Activated B cell treated with CpG ODN at 0.5 μM for 24 hours (primary cell): ENCODE measurements at regions not wholly inside any gene's neighbourhood (a gene's known extent, or its start where the extent isn't known, plus 50 kb on each side); places are given as distances from the start of the nearest gene placed in this dataset.

ENCODE experiments used
- ATAC-seq: fragments of 200-7000 bp; cut with Tn5 transposase; one replicate; pipeline ENCODE4 v1.10.0; 2021; ENCODE audit warnings: low read depth, mild to moderate bottlenecking, moderate library complexity
- CTCF ChIA-PET: fragments of 350-600 bp; sonication (Branson Sonifier 250); formaldehyde crosslinking; loops from one replicate; lab custom pipeline; 2021; ENCODE audit warnings: antibody characterized with exemption; lab: Charles Lee
- POLR2A ChIA-PET: fragments of 350-600 bp; sonication (Branson Sonifier 250); formaldehyde crosslinking; loops from one replicate; lab custom pipeline; 2021; ENCODE audit warnings: antibody characterized with exemption; lab: Charles Lee
- DNase-seq: peaks from one replicate; pipeline ENCODE4 v3.0.0; 2022
- H3K27ac Mint-ChIP-seq: one replicate; pipeline ENCODE4 v1.8.0; 2020; ENCODE audit warnings: mixed read lengths
- H3K27me3 Mint-ChIP-seq: one replicate; pipeline ENCODE4 v1.8.0; 2021; ENCODE audit warnings: mixed read lengths
- H3K36me3 Mint-ChIP-seq: one replicate; pipeline ENCODE4 v1.8.0; 2021; ENCODE audit warnings: low read depth, mixed read lengths
- H3K4me1 Mint-ChIP-seq: one replicate; pipeline ENCODE4 v1.8.0; 2021; ENCODE audit warnings: mixed read lengths
- H3K4me3 Mint-ChIP-seq: one replicate; pipeline ENCODE4 v1.8.0; 2020; ENCODE audit warnings: mild to moderate bottlenecking, mixed read lengths
- H3K9me3 Mint-ChIP-seq: one replicate; pipeline ENCODE4 v1.8.0; 2020; ENCODE audit warnings: mixed read lengths
- intact Hi-C: fragments of 100-400 bp; cut with micrococcal nuclease; formaldehyde crosslinking; loops from one replicate; pipeline ENCODE4 v1.15.1; 2024
- TF ChIP-seq, protein P1 (sequence below): fragments of 200-600 bp; IDR thresholded peaks from one replicate; pipeline ENCODE4 v1.8.0; 2022; ENCODE audit warnings: antibody characterized with exemption, mild to moderate bottlenecking

DNA sequence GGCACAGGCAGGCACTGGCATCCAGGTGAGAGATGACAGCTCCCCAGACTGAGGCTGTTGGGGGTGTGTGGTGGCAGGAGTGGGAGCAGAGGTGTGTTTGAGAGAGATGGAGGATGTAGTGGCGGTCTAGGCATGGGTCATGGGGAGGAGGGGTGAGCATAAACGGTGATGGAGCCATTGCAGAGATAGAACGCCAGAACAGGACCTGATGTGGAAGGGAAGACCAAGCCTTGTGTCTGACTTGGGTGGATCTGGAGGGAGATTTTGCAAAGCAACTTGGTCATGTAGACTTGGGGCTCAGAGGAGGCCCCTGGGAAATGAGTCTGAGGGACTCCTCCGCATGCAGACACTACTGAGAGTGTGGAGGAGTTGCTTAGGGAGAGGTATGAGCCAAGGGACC, 50.0 kb upstream of the CLDN5 start:
- no peaks in the 10 kb centered on the region for H3K36me3 Mint-ChIP-seq
- DNase-seq (no peak), ATAC-seq (no peak)
- H3K27me3 Mint-ChIP-seq: peaks cover 14% of the 10 kb centered on the region
- H3K27ac Mint-ChIP-seq: no peak overlapping the region
- H3K4me1 Mint-ChIP-seq: peaks cover under 1% of the 10 kb centered on the region
- H3K4me3 Mint-ChIP-seq: no peak overlapping the region
- CTCF ChIA-PET: no interaction called here
- intact Hi-C loops: no loop called here
- TF ChIP-seq, protein P1, sequence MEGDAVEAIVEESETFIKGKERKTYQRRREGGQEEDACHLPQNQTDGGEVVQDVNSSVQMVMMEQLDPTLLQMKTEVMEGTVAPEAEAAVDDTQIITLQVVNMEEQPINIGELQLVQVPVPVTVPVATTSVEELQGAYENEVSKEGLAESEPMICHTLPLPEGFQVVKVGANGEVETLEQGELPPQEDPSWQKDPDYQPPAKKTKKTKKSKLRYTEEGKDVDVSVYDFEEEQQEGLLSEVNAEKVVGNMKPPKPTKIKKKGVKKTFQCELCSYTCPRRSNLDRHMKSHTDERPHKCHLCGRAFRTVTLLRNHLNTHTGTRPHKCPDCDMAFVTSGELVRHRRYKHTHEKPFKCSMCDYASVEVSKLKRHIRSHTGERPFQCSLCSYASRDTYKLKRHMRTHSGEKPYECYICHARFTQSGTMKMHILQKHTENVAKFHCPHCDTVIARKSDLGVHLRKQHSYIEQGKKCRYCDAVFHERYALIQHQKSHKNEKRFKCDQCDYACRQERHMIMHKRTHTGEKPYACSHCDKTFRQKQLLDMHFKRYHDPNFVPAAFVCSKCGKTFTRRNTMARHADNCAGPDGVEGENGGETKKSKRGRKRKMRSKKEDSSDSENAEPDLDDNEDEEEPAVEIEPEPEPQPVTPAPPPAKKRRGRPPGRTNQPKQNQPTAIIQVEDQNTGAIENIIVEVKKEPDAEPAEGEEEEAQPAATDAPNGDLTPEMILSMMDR: no peak
- POLR2A ChIA-PET: no interaction called here
- H3K9me3 Mint-ChIP-seq: no peaks in the 10 kb centered on the region

DNA sequence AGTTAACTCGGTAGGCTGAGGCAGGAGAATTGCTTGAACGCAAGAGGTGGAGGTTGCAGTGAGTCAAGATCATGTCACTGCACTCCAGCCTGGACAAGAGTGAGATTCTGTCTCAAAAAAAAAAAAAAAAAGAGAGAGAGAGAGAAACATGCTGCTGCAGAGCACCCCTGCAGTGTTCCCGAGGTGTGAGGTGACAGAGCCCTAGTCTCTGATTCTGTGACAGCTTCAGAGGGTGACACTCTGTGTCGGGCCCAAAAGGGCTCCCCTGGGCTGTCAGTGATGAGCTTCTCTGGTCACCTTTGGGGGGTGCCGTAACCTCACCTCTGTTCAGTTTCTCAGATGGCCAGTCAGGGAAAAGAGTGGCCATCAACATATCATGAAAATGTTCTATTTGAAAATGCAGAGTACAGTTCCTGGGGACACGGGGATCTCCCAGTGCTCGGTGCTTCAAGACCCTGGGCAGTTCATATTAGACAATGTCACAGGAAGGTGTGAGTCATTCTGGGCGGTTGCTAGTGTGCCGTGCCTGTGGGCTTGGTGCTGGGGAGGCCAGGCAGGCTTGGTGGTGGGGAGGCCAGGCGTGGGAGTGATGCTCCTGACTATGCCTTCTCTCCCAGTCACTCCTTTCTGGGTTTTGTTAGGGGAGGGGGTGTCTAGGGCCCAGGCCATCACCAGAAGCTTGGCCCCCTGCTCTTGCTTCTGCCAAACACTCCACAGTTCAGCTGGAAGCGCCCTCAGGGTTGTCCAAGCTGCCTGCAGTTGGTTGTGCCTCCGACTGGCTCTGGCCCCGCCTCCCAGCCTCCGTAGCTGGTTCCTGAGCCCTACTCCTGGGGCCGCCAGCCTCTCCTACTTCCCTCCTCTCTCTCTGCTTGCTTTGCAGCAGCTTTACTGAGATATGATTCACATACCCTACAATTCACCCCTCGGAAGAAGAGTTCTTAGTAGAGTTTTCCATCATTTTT, 52.5 kb upstream of the CLDN5 start:
- ChIA-PET POLR2A (no interaction called here), CTCF (interaction anchor here (0.7 kb wide), 1 partner anchor 53 kb away, joined by 3 read pairs; no protein-coding TSS in a partner anchor)
- Mint-ChIP-seq H3K4me1 (peaks cover 13% of the 10 kb centered on the region), H3K36me3 (no peaks in the 10 kb centered on the region), H3K4me3 (no peak overlapping the region), H3K27ac (no peak overlapping the region), H3K9me3 (no peaks in the 10 kb centered on the region), H3K27me3 (peaks cover 16% of the 10 kb centered on the region)
- intact Hi-C loops: no loop called here
- no peak for ATAC-seq
- TF ChIP-seq, protein P1: no peak
- no peak for DNase-seq

DNA sequence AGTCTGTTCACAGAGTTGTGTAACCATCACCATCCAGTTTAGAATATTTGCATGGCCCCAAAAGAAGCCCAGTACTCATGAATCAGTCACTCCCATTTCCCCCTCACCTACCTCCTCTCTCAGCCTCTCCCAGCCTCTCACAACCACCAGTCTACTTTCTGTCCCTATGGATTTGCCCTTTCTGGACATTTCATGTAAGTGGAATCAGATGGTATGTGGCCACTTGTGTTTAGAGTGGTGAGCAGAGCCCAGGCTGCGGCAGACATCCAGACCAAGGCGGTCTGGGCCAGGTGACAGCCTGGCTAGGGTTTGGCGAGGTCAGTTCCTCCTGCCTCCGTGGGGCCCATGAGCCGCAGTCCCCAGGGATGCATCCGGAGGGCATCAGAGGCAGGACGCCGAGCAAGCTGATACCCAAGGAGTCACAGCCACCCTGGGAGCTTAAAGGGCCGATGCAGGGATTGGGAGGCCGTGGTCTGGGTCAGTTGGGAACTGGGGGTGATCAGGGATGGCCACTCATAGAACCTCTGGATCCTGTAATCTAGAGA, 53.3 kb upstream of the CLDN5 start:
- POLR2A ChIA-PET: no interaction called here

DNA sequence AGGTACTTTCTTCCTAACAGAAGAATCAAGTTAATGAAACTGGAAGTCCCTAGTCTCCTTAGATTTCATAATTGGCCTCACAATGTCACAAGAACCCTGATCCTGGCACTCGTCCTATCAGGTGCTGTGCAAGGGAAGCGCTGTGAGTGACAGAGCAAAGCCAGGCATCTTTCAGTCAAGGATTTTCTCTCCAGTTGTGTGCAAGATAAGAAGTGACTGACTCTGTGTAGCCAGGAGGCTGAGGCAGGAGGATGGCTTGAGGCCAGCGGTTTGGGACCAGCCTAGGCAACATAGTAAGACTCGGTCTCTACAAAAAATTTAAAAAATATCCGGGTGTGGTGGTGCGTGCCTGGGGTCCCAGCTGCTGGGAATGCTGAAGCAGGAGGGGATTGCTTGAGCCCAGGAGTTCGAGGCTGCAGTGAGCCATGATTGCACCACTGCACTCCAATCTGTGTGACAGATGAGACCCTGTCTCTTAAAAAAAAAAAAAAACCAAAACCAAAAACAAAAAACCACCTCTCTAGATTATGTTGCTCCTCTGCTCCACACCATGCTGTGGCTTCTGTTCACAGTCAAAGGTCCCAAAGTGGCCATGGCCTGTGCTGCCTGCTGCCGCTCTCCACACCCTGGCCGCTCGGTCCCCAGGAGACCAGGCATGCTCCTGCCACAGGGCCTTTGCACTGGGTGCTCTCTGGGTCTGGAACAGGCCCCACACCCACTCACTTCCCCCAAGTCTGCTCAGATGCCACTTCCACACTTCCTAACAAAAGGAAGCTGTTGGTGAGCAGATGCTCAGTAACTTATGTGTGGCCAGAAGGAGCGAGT, 54.2 kb upstream of the CLDN5 start:
- peaks cover 14% of the 10 kb centered on the region for H3K27me3 Mint-ChIP-seq
- ATAC-seq (no peak), DNase-seq (no peak)
- TF ChIP-seq, protein P1: no peak
- CTCF ChIA-PET: no interaction called here
- no peaks in the 10 kb centered on the region for H3K9me3 Mint-ChIP-seq
- no peaks in the 10 kb centered on the region for H3K36me3 Mint-ChIP-seq
- H3K4me3 Mint-ChIP-seq: no peak overlapping the region
- H3K27ac Mint-ChIP-seq: no peak overlapping the region
- H3K4me1 Mint-ChIP-seq: peaks cover 13% of the 10 kb centered on the region
- POLR2A ChIA-PET: no interaction called here
- intact Hi-C loops: no loop called here

More for the DNA sequence above, 53.3 kb upstream of the CLDN5 start:
- H3K36me3 Mint-ChIP-seq: no peaks in the 10 kb centered on the region
- CTCF ChIA-PET: no interaction called here
- peaks cover 14% of the 10 kb centered on the region for H3K27me3 Mint-ChIP-seq
- DNase-seq (no peak), ATAC-seq (no peak)
- TF ChIP-seq, protein P1: no peak
- H3K9me3 Mint-ChIP-seq: no peaks in the 10 kb centered on the region
- no peak overlapping the region for H3K4me3 Mint-ChIP-seq
- no peak overlapping the region for H3K27ac Mint-ChIP-seq
- peaks cover 13% of the 10 kb centered on the region for H3K4me1 Mint-ChIP-seq
- intact Hi-C loops: no loop called here
